GM18498 (cell line): ENCODE measurements at regions not wholly inside any gene's neighbourhood (a gene's known extent, or its start where the extent isn't known, plus 50 kb on each side); places are given as distances from the start of the nearest gene placed in this dataset.
A peak's percentile ranks its signal among the peaks of the same experiment; 100 is the strongest.

Experiments used
- ATAC-seq: cut with Tn5 transposase; IDR thresholded peaks from one replicate; pipeline ENCODE4 v1.9.1; 2021; ENCODE audit warnings: mild to moderate bottlenecking, moderate library complexity; ENCODE audit not compliant: unreplicated experiment

- peak; percentile 87 for ATAC-seq
Measured at GRCh38 chr6:2563635-2564034, 187.1 kb downstream of the MYLK4 start.

- ATAC-seq = no peak
Measured at GRCh38 chr6:2562721-2563451, 187.8 kb downstream of the MYLK4 start.

GRCh38 chr6:2560917-2561698, 189.6 kb downstream of the MYLK4 start:
- ATAC-seq = no peak

- ATAC-seq = no peak
Measured at GRCh38 chr6:2560140-2560818, 190.4 kb downstream of the MYLK4 start.

GRCh38 chr6:2558861-2559801, 191.6 kb downstream of the MYLK4 start:
- no peak for ATAC-seq

GRCh38 chr6:2558098-2558680, 192.5 kb downstream of the MYLK4 start:
- no peak for ATAC-seq

GRCh38 chr6:2557181-2557720, 193.5 kb downstream of the MYLK4 start:
- no peak for ATAC-seq

- ATAC-seq = no peak
Measured at GRCh38 chr6:2556761-2557160, 194.0 kb downstream of the MYLK4 start.

GRCh38 chr6:2554651-2555260, 196.0 kb downstream of the MYLK4 start:
- no peak for ATAC-seq

- no peak for ATAC-seq
Measured at GRCh38 chr6:2552526-2553154, 198.1 kb downstream of the MYLK4 start.

GRCh38 chr6:2551705-2552104, 199.0 kb downstream of the MYLK4 start:
- ATAC-seq = no peak

GRCh38 chr6:2550247-2550646, 200.5 kb downstream of the MYLK4 start:
- ATAC-seq = no peak

GRCh38 chr6:2549834-2550233, 200.9 kb downstream of the MYLK4 start:
- no peak for ATAC-seq

- no peak for ATAC-seq
Measured at GRCh38 chr6:2547355-2547754, 203.4 kb downstream of the MYLK4 start.

- no peak for ATAC-seq
Measured at GRCh38 chr6:2546901-2547300, 203.8 kb downstream of the MYLK4 start.

GRCh38 chr6:2545383-2546038, 205.2 kb downstream of the MYLK4 start:
- no peak for ATAC-seq

GRCh38 chr6:2543321-2543720, 207.4 kb downstream of the MYLK4 start:
- no peak for ATAC-seq

- ATAC-seq = peak; percentile 74
Measured at GRCh38 chr6:2542858-2543218, 207.9 kb downstream of the MYLK4 start.
